ENCODE measurements at regions not wholly inside any gene's neighbourhood (a gene's known extent, or its start where the extent isn't known, plus 50 kb on each side); places are given as distances from the start of the nearest gene placed in this dataset.

- TF ChIP-seq TAF1 (IDR thresholded peaks at IDR 0.05; ENCODE audit: borderline replicate concordance, insufficient read depth, low read length) (no peak), FOXP2 (optimal IDR thresholded peaks at IDR 0.05; ENCODE audit: borderline replicate concordance, extremely low read depth, extremely low read length, insufficient read depth) (no peak), SIN3A (IDR thresholded peaks at IDR 0.05; ENCODE audit: borderline replicate concordance, insufficient read depth, low read length) (no peak), POLR2AphosphoS5 (IDR thresholded peaks at IDR 0.05; ENCODE audit: low read depth, low read length) (no peak)
- TF ChIP-seq, protein P1, sequence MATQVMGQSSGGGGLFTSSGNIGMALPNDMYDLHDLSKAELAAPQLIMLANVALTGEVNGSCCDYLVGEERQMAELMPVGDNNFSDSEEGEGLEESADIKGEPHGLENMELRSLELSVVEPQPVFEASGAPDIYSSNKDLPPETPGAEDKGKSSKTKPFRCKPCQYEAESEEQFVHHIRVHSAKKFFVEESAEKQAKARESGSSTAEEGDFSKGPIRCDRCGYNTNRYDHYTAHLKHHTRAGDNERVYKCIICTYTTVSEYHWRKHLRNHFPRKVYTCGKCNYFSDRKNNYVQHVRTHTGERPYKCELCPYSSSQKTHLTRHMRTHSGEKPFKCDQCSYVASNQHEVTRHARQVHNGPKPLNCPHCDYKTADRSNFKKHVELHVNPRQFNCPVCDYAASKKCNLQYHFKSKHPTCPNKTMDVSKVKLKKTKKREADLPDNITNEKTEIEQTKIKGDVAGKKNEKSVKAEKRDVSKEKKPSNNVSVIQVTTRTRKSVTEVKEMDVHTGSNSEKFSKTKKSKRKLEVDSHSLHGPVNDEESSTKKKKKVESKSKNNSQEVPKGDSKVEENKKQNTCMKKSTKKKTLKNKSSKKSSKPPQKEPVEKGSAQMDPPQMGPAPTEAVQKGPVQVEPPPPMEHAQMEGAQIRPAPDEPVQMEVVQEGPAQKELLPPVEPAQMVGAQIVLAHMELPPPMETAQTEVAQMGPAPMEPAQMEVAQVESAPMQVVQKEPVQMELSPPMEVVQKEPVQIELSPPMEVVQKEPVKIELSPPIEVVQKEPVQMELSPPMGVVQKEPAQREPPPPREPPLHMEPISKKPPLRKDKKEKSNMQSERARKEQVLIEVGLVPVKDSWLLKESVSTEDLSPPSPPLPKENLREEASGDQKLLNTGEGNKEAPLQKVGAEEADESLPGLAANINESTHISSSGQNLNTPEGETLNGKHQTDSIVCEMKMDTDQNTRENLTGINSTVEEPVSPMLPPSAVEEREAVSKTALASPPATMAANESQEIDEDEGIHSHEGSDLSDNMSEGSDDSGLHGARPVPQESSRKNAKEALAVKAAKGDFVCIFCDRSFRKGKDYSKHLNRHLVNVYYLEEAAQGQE (IDR thresholded peaks at IDR 0.05; ENCODE audit: insufficient read depth in 1 of 2, low read depth in 2 of 2, low read length in 2 of 2): no peak
Observed at GRCh38 chr3:22263042-22263441, 512.0 kb upstream of the ZNF385D start.

GRCh38 chr3:22265403-22265802, 514.4 kb upstream of the ZNF385D start:
- TF ChIP-seq, protein P1 (IDR thresholded peaks at IDR 0.05; ENCODE audit: insufficient read depth in 1 of 2, low read depth in 2 of 2, low read length in 2 of 2): no peak
- TF ChIP-seq SIN3A (IDR thresholded peaks at IDR 0.05; ENCODE audit: borderline replicate concordance, insufficient read depth, low read length) (no peak), TAF1 (IDR thresholded peaks at IDR 0.05; ENCODE audit: borderline replicate concordance, insufficient read depth, low read length) (no peak), POLR2AphosphoS5 (IDR thresholded peaks at IDR 0.05; ENCODE audit: low read depth, low read length) (no peak), FOXP2 (optimal IDR thresholded peaks at IDR 0.05; ENCODE audit: borderline replicate concordance, extremely low read depth, extremely low read length, insufficient read depth) (no peak)

DNA sequence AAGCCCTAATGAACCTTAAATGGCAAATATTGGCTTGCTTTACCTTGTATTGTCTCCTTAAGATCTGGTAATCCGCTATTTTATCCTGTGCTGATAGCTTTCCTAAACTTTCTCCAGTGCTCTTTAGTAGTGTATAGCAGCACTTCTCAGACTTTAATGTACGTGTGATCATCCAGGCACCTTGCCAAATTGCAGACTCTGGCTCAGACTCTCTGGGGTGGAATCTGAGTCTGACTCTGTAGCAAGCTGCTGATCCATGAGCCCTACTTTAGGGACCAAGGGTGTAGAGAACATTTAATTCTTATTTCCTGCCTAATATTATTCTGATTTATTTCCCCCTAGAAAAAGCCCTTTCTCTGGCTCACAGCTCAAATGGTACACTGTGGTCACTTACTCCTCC, 518.8 kb upstream of the ZNF385D start:
- TF ChIP-seq POLR2AphosphoS5 (IDR thresholded peaks at IDR 0.05; ENCODE audit: low read depth, low read length) (no peak), SIN3A (IDR thresholded peaks at IDR 0.05; ENCODE audit: borderline replicate concordance, insufficient read depth, low read length) (no peak), TAF1 (IDR thresholded peaks at IDR 0.05; ENCODE audit: borderline replicate concordance, insufficient read depth, low read length) (no peak), FOXP2 (optimal IDR thresholded peaks at IDR 0.05; ENCODE audit: borderline replicate concordance, extremely low read depth, extremely low read length, insufficient read depth) (no peak)
- TF ChIP-seq, protein P1 (IDR thresholded peaks at IDR 0.05; ENCODE audit: insufficient read depth in 1 of 2, low read depth in 2 of 2, low read length in 2 of 2): no peak

- TF ChIP-seq SIN3A (IDR thresholded peaks at IDR 0.05; ENCODE audit: borderline replicate concordance, insufficient read depth, low read length) (no peak), POLR2AphosphoS5 (IDR thresholded peaks at IDR 0.05; ENCODE audit: low read depth, low read length) (no peak), FOXP2 (optimal IDR thresholded peaks at IDR 0.05; ENCODE audit: borderline replicate concordance, extremely low read depth, extremely low read length, insufficient read depth) (no peak), TAF1 (IDR thresholded peaks at IDR 0.05; ENCODE audit: borderline replicate concordance, insufficient read depth, low read length) (no peak)
- TF ChIP-seq, protein P1 (IDR thresholded peaks at IDR 0.05; ENCODE audit: insufficient read depth in 1 of 2, low read depth in 2 of 2, low read length in 2 of 2): no peak
Observed at GRCh38 chr3:22276351-22276750, 525.3 kb upstream of the ZNF385D start.

GRCh38 chr3:22284559-22284958, 533.5 kb upstream of the ZNF385D start:
- TF ChIP-seq FOXP2 (optimal IDR thresholded peaks at IDR 0.05; ENCODE audit: borderline replicate concordance, extremely low read depth, extremely low read length, insufficient read depth): no peak
- TF ChIP-seq, protein P1 (IDR thresholded peaks at IDR 0.05; ENCODE audit: insufficient read depth in 1 of 2, low read depth in 2 of 2, low read length in 2 of 2): no peak
- no peak for TF ChIP-seq SIN3A (IDR thresholded peaks at IDR 0.05; ENCODE audit: borderline replicate concordance, insufficient read depth, low read length)
- no peak for TF ChIP-seq TAF1 (IDR thresholded peaks at IDR 0.05; ENCODE audit: borderline replicate concordance, insufficient read depth, low read length)
- TF ChIP-seq POLR2AphosphoS5 (IDR thresholded peaks at IDR 0.05; ENCODE audit: low read depth, low read length): no peak
